ENCODE measurements at regions not wholly inside any gene's neighbourhood (a gene's known extent, or its start where the extent isn't known, plus 50 kb on each side); places are given as distances from the start of the nearest gene placed in this dataset.

DNA sequence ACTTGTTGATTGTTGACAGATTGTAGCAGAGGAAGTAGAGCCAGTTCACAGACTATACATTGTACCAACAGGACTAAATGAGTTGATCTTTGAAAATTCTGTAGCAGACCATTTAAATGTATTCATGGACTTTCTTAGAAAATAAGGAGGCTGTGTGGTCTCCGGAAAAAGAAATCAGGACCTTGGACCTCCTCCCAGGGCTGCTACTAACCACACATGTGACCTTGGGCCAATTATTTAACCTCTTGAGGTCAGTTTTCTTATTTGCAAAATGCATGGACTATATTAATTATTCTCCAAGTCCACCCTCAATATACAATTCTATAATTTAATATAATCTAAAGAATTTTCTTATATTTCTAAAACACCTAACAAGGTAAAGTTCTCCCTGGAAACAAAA lies 492.0 kb upstream of the JAG1 start:
- ATAC-seq (ENCODE audit: low FRiP score): no peak
- TF ChIP-seq, protein P1, sequence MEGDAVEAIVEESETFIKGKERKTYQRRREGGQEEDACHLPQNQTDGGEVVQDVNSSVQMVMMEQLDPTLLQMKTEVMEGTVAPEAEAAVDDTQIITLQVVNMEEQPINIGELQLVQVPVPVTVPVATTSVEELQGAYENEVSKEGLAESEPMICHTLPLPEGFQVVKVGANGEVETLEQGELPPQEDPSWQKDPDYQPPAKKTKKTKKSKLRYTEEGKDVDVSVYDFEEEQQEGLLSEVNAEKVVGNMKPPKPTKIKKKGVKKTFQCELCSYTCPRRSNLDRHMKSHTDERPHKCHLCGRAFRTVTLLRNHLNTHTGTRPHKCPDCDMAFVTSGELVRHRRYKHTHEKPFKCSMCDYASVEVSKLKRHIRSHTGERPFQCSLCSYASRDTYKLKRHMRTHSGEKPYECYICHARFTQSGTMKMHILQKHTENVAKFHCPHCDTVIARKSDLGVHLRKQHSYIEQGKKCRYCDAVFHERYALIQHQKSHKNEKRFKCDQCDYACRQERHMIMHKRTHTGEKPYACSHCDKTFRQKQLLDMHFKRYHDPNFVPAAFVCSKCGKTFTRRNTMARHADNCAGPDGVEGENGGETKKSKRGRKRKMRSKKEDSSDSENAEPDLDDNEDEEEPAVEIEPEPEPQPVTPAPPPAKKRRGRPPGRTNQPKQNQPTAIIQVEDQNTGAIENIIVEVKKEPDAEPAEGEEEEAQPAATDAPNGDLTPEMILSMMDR (IDR thresholded peaks at IDR 0.05): no peak
- no peak for DNase-seq (ENCODE audit: low spot score)

DNA sequence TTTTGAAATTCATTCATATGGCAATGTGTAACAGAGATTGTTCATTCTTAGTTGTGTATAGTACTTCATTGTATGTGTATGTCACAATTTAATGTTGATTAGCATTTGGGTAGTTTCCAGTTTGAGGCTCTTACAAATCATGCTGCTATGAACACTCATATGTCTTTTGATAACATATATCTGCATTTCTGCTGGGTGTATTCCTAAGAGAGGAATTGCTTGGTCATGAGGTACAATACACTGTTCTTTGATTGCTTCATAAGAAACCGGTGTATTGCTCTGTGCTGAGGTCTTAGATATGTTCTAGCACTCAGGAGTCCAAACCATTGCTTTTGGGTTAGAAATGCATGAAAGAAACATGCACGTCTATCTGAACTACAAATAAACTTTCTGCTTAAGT lies 492.9 kb upstream of the JAG1 start:
- TF ChIP-seq, protein P1 (IDR thresholded peaks at IDR 0.05): no peak
- ATAC-seq (ENCODE audit: low FRiP score): no peak
- no peak for DNase-seq (ENCODE audit: low spot score)

DNA sequence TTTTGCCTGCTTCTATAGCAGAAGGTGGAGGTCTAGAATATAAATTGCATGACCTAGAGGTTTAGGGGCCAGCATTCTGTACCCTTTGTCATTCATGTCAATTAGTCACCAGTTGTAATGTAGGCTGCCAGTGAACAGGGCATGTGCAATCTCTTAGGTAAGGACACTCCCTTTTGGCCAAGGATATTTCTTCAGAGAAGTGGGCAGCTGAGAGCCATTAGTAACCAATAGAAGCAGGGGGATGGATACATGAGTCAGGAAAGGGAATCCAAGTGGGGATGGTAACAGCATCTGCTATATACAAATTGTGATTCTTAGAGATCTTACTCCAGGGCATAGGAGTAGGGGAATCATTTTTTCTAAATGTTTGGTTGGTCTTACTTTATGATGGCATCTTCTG lies 494.2 kb upstream of the JAG1 start:
- TF ChIP-seq, protein P1 (IDR thresholded peaks at IDR 0.05): no peak
- no peak for DNase-seq (ENCODE audit: low spot score)
- no peak for ATAC-seq (ENCODE audit: low FRiP score)

DNA sequence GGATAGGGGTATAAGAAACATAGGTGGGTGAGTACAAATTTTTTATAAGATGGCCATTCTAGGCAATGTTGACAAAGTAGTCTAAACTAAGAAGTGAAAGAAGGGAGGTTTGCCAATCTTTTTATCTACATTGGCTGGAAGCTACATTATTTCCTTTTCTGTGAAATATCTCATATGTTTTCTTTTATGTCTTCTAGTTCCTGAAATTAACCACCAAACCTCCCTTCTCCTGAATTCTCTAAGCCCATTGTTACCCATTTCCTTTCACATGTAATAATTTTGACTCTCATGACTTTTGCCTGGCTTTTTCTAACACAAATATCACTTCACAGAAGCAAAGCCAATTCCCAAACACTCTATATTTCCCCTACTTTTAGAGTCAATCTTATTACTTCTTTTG lies 496.2 kb upstream of the JAG1 start:
- DNase-seq (ENCODE audit: low spot score): no peak
- TF ChIP-seq, protein P1 (IDR thresholded peaks at IDR 0.05): no peak
- no peak for ATAC-seq (ENCODE audit: low FRiP score)

DNA sequence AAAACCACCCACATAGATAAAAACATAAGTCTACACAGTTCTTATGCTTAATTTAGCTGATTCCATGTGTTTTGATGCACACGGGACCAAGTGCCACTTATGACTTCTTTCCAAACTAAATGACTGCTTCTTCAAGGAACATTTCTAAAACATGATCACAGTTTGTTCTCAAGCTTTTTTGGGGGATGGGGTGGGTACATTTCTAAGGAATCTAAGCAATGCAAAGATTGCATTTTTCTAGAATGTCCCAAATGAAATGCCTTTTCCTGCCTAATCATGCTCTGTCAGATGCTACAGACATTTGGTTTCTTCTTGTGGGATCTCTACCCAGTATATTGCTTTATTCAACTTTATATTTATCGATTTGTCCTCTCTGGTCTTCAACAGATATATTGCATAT lies 496.8 kb upstream of the JAG1 start:
- DNase-seq (ENCODE audit: low spot score) (no peak), ATAC-seq (ENCODE audit: low FRiP score) (no peak)

DNA sequence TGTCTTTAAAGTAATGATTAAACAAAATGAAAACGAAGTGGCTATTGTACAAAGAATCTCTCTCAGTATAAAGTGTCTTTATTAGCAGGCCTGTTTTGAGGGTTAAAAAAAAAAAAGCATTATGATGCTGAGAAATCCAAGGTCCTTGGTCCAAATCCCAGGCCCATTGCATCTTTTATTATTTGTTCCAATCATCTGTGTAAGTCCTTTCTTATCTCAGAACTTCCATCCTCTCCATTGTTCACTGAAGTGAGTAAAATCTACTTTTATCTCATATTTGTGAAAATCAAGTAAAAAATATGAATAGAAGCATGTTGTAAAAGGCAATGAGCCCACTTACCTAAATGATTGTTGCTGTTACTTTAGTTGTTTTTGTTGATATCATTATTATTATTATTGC lies 499.1 kb upstream of the JAG1 start:
- DNase-seq (ENCODE audit: low spot score): no peak
- TF ChIP-seq, protein P1 (IDR thresholded peaks at IDR 0.05): no peak
- ATAC-seq (ENCODE audit: low FRiP score): no peak

More for the DNA sequence above, 496.8 kb upstream of the JAG1 start:
- TF ChIP-seq, protein P1 (IDR thresholded peaks at IDR 0.05): no peak

DNA sequence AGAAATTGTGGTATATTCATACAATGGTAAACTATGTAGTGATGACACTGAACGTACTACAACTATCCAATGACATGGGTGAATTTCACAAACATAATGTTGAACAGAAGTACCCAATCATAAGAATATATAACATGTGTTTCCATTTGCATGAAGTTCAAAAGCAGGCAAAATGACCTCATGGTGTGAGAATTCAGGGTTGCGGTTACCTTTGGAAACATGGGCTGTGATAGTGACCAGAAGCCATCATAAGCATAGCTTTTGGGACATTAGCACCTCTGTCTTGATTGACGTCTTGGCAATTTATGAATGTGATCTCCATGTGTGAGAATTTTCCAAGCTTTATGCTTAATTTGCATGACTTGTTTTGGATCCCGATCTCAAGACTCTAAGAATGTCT lies 500.1 kb upstream of the JAG1 start:
- TF ChIP-seq, protein P1 (IDR thresholded peaks at IDR 0.05): no peak
- DNase-seq (ENCODE audit: low spot score) (no peak), ATAC-seq (ENCODE audit: low FRiP score) (no peak)

Measured in omental fat pad (tissue), 3 donors.